ENCODE measurements at regions not wholly inside any gene's neighbourhood (a gene's known extent, or its start where the extent isn't known, plus 50 kb on each side); places are given as distances from the start of the nearest gene placed in this dataset.
"Not testable (repeated sequence)": the region's sequence is repeated elsewhere in the genome, so short reads cannot be mapped to it uniquely, and the experiment has no call there.

DNA sequence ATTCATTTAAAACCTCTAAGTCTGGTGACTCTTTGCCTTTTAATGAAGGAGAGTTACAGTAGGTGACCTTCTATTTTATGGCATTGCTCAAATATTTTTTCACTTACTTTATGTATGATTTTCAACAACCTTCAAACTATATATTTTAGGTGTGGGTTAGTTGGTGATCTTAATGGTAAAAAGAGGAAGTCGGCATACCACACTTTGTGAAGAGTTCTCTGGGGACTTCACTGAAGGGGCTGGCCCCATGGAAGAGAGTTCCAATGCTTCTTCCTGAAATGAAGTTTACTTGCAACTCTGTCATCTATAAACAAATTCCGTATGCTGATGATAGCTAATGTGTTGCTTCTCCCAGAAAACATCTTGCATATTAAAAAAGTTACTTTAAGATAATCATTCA is 647.0 kb upstream of the SGO1 start:
- no peak overlapping the region for H3K4me3 Mint-ChIP-seq
- peaks cover 0 to 16% (median 2%) of the 10 kb centered on the region in 7 donors for H3K9me3 Mint-ChIP-seq
- Histone ChIP-seq H3K4me3 (replicated peaks in 1 of 3; ENCODE audit: low read depth in 2 of 3, low read length in 3 of 3) (no peak overlapping the region), H2AFZ (ENCODE audit: insufficient read depth, low read depth, low read length, poor library complexity, severe bottlenecking) (no peak overlapping the region), H3K4me1 (ENCODE audit: control insufficient read depth in 1 of 2, insufficient read depth in 2 of 2, low read length in 2 of 2) (no peaks in the 10 kb centered on the region), H3K36me3 (replicated peaks in 1 of 2; ENCODE audit: control insufficient read depth in 1 of 2, insufficient read depth in 2 of 2, low read length in 2 of 2) (no peaks in the 10 kb centered on the region), H3K9ac (ENCODE audit: insufficient read depth, low read length, poor library complexity, severe bottlenecking) (no peak overlapping the region), H3K79me2 (ENCODE audit: insufficient read depth, low read length) (no peaks in the 10 kb centered on the region), H3K27me3 (ENCODE audit: control insufficient read depth in 2 of 2, insufficient read depth in 2 of 2, low read length in 2 of 2) (no peaks in the 10 kb centered on the region), H3K9me3 (replicated peaks in 1 of 2; ENCODE audit: control insufficient read depth in 1 of 2, insufficient read depth in 1 of 2, low read length in 2 of 2) (peaks cover 4 to 22% of the 10 kb centered on the region in 2 donors), H3K4me2 (replicated peaks; ENCODE audit: extremely low read depth, low read length, poor library complexity, severe bottlenecking) (no peak overlapping the region), H4K20me1 (ENCODE audit: insufficient read depth, low read length) (no peaks in the 10 kb centered on the region), H3K27ac (ENCODE audit: low read depth in 1 of 2, low read length in 2 of 2) (no peak overlapping the region)
- TF ChIP-seq, protein P1, sequence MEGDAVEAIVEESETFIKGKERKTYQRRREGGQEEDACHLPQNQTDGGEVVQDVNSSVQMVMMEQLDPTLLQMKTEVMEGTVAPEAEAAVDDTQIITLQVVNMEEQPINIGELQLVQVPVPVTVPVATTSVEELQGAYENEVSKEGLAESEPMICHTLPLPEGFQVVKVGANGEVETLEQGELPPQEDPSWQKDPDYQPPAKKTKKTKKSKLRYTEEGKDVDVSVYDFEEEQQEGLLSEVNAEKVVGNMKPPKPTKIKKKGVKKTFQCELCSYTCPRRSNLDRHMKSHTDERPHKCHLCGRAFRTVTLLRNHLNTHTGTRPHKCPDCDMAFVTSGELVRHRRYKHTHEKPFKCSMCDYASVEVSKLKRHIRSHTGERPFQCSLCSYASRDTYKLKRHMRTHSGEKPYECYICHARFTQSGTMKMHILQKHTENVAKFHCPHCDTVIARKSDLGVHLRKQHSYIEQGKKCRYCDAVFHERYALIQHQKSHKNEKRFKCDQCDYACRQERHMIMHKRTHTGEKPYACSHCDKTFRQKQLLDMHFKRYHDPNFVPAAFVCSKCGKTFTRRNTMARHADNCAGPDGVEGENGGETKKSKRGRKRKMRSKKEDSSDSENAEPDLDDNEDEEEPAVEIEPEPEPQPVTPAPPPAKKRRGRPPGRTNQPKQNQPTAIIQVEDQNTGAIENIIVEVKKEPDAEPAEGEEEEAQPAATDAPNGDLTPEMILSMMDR (IDR thresholded peaks at IDR 0.05): no peak
- H3K27me3 Mint-ChIP-seq (ENCODE audit: low read depth in 3 of 3): no peaks in the 10 kb centered on the region
- no peak overlapping the region for H3K27ac Mint-ChIP-seq
- no peaks in the 10 kb centered on the region for H3K36me3 Mint-ChIP-seq
- no peaks in the 10 kb centered on the region for H3K4me1 Mint-ChIP-seq
- intact Hi-C loops (cut with micrococcal nuclease): no loop called here
- DNase-seq: no peak
- WGBS (ENCODE audit: insufficient coverage): no CpG with 5 or more reads among the region's 2 CpGs

DNA sequence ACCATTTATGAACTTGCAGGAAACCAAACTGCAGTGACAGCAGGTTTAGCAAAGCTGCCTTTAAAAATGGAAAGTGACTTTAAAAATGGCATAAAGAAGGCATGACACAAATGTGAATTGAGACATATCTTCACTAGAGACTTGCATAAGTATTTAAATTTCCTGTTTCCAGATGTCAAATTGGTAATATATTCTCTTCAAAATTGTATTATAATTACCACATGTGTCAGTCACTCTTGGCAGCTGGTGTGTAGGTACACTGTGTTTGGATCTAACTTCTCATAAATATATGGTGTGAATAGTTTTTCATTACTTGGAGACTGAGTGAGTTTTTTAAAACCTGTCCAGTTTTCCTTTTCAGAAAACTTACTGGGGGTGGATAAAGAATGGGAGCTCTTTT is 636.2 kb upstream of the SGO1 start:
- no peaks in the 10 kb centered on the region for H3K36me3 Mint-ChIP-seq
- TF ChIP-seq, protein P1 (IDR thresholded peaks at IDR 0.05): no peak
- Histone ChIP-seq H3K9ac (ENCODE audit: insufficient read depth, low read length, poor library complexity, severe bottlenecking) (no peak overlapping the region), H2AFZ (ENCODE audit: insufficient read depth, low read depth, low read length, poor library complexity, severe bottlenecking) (no peak overlapping the region), H3K9me3 (replicated peaks in 1 of 2; ENCODE audit: control insufficient read depth in 1 of 2, insufficient read depth in 1 of 2, low read length in 2 of 2) (peaks cover 13 to 27% of the 10 kb centered on the region in 2 donors), H3K27ac (ENCODE audit: low read depth in 1 of 2, low read length in 2 of 2) (no peak overlapping the region), H3K4me2 (replicated peaks; ENCODE audit: extremely low read depth, low read length, poor library complexity, severe bottlenecking) (no peak overlapping the region), H3K79me2 (ENCODE audit: insufficient read depth, low read length) (no peaks in the 10 kb centered on the region), H4K20me1 (ENCODE audit: insufficient read depth, low read length) (no peaks in the 10 kb centered on the region), H3K4me1 (ENCODE audit: control insufficient read depth in 1 of 2, insufficient read depth in 2 of 2, low read length in 2 of 2) (no peaks in the 10 kb centered on the region), H3K4me3 (replicated peaks in 1 of 3; ENCODE audit: low read depth in 2 of 3, low read length in 3 of 3) (no peak overlapping the region), H3K27me3 (ENCODE audit: control insufficient read depth in 2 of 2, insufficient read depth in 2 of 2, low read length in 2 of 2) (no peaks in the 10 kb centered on the region), H3K36me3 (replicated peaks in 1 of 2; ENCODE audit: control insufficient read depth in 1 of 2, insufficient read depth in 2 of 2, low read length in 2 of 2) (no peaks in the 10 kb centered on the region)
- intact Hi-C loops (cut with micrococcal nuclease): no loop called here
- peaks cover 11 to 32% (median 26%) of the 10 kb centered on the region in 7 donors for H3K9me3 Mint-ChIP-seq
- no peak overlapping the region for H3K27ac Mint-ChIP-seq
- H3K4me1 Mint-ChIP-seq: no peaks in the 10 kb centered on the region
- peaks cover 0 to 2% (median 0%) of the 10 kb centered on the region in 3 donors for H3K27me3 Mint-ChIP-seq (ENCODE audit: low read depth in 3 of 3)
- DNase-seq: no peak
- no peak overlapping the region for H3K4me3 Mint-ChIP-seq

DNA sequence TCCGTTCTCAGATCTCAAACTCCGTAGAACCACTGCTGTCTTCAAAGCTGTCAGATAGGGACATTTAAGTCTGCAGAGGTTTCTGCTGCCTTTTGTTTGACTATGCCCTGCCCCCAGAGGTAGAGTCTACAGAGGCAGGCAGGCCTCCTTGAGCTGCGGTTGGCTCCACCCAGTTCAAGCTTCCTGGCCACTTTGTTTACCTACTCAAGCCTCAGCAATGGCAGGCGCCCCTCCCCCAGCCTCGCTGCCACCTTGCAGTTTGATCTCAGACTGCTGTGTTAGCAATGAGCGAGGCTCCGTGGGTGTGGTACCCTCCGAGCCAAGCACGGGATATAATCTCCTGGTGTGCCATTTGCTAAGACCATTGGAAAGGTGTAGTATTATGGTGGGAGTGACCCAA is 634.9 kb upstream of the SGO1 start:
- H3K36me3 Mint-ChIP-seq; H3K27ac ChIP-seq (ENCODE audit: low read depth in 1 of 2, low read length in 2 of 2); H3K27me3 Mint-ChIP-seq (ENCODE audit: low read depth in 3 of 3); H3K4me2 ChIP-seq (replicated peaks; ENCODE audit: extremely low read depth, low read length, poor library complexity, severe bottlenecking); H4K20me1 ChIP-seq (ENCODE audit: insufficient read depth, low read length); H3K4me3 Mint-ChIP-seq; H3K4me3 ChIP-seq (replicated peaks in 1 of 3; ENCODE audit: low read depth in 2 of 3, low read length in 3 of 3); H3K4me1 ChIP-seq (ENCODE audit: control insufficient read depth in 1 of 2, insufficient read depth in 2 of 2, low read length in 2 of 2); H2AFZ ChIP-seq (ENCODE audit: insufficient read depth, low read depth, low read length, poor library complexity, severe bottlenecking); H3K27ac Mint-ChIP-seq; intact Hi-C loops (cut with micrococcal nuclease); H3K36me3 ChIP-seq (replicated peaks in 1 of 2; ENCODE audit: control insufficient read depth in 1 of 2, insufficient read depth in 2 of 2, low read length in 2 of 2); H3K9ac ChIP-seq (ENCODE audit: insufficient read depth, low read length, poor library complexity, severe bottlenecking); H3K4me1 Mint-ChIP-seq; H3K79me2 ChIP-seq (ENCODE audit: insufficient read depth, low read length); H3K27me3 ChIP-seq (ENCODE audit: control insufficient read depth in 2 of 2, insufficient read depth in 2 of 2, low read length in 2 of 2); DNase-seq: not testable (repeated sequence)
- peaks cover 11 to 32% (median 28%) of the 10 kb centered on the region in 7 donors for H3K9me3 Mint-ChIP-seq
- H3K9me3 ChIP-seq (replicated peaks in 1 of 2; ENCODE audit: control insufficient read depth in 1 of 2, insufficient read depth in 1 of 2, low read length in 2 of 2): peaks cover 13 to 27% of the 10 kb centered on the region in 2 donors
- 95% methylated on average over 8 of the region's 9 CpGs for WGBS (ENCODE audit: insufficient coverage)

Data from CD14-positive monocyte (primary cell).